ENCODE measurements at regions not wholly inside any gene's neighbourhood (a gene's known extent, or its start where the extent isn't known, plus 50 kb on each side); places are given as distances from the start of the nearest gene placed in this dataset.

DNA sequence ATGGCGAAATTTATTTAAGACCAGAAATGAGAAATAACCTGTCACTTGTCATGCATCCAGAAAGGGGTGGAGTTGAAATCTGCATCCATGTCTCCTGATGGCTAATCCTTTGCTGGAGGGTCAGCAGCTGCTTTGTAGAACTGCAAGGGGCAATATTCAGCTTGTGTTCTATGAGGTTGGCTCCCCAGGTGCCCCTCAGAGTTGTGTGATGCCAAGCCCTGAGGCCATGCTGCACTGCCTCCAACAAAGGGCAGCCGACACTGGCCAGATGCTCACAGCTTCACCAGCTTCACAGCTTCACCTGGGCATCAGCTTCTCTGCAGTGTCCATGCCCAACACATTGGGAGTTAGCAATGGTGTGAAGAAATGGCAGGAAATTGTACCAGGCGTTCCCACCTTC lies 64.0 kb upstream of the TMEM72 start (continued):
- TF ChIP-seq SP1 (IDR thresholded peaks at IDR 0.05; ENCODE audit: low read depth) = no peak
- TF ChIP-seq ZBTB33 (IDR thresholded peaks at IDR 0.05; ENCODE audit: extremely low read depth, insufficient replicate concordance, low read length) = no peak

DNA sequence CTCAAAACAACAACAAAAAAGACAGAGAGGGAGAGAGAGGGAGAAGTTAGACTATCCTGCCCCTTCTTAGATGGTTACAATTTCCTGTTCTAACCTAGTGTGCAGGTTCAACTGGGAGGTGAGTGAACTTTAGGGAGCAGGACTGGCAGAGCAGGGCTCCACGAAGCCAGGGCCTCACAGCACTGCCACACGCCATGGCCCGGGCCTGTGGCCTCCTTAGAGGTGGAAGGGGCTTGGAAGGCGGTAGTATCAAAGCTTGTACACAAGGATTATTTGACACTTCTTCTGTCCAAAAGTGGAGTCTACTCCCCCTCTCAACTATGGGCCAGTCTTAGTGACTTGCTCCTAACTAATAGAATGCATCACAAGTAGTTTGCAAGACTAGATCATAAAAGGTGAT lies 62.9 kb upstream of the TMEM72 start:
- POLR2A ChIA-PET = no interaction called here
- H3K9me3 ChIP-seq (ENCODE audit: control insufficient read depth in 1 of 2, insufficient read depth in 1 of 2, low read depth in 1 of 2, low read length in 2 of 2) = no peaks in the 10 kb centered on the region
- intact Hi-C loops (cut with micrococcal nuclease) = no loop called here
- H3K9me2 ChIP-seq (ENCODE audit: insufficient read depth) = no peaks in the 10 kb centered on the region
- CTCF ChIA-PET = no interaction called here
- H3K27me3 ChIP-seq (ENCODE audit: insufficient read depth, low read length) = peaks cover 27% of the 10 kb centered on the region; the same call in 1 of the 2 replicates
- H3K36me3 ChIP-seq (ENCODE audit: control insufficient read depth in 1 of 2, insufficient read depth in 2 of 2, low read length in 2 of 2) = no peaks in the 10 kb centered on the region
- no peak overlapping the region for H2AFZ ChIP-seq (ENCODE audit: low read depth, low read length, poor library complexity, severe bottlenecking)
- H3K4me3 ChIP-seq (replicated peaks in 1 of 2; ENCODE audit: low read depth in 1 of 2, low read length in 2 of 2) = no peak overlapping the region
- no peak overlapping the region for H3K4me2 ChIP-seq (ENCODE audit: low read length)
- H3K4me1 ChIP-seq (ENCODE audit: control insufficient read depth in 1 of 2, insufficient read depth in 2 of 2, low read length in 2 of 2) = no peaks in the 10 kb centered on the region
- no peak overlapping the region for H3K27ac ChIP-seq (ENCODE audit: low read depth, low read length)
- H4K20me1 ChIP-seq (ENCODE audit: insufficient read depth) = no peaks in the 10 kb centered on the region
- RAD21 ChIA-PET (ENCODE audit: low non-redundant PET in 1 of 2, low total read pairs in 2 of 2, uncharacterized antibody in 2 of 2, unreplicated experiment in 2 of 2) = no interaction called here
- ATAC-seq = no peak
- BruUV-seq (replicated peaks) = no TSS peak
- no peaks in the 10 kb centered on the region for H3K79me2 ChIP-seq (ENCODE audit: insufficient read depth, low read length)
- DNase-seq (ENCODE audit: low read depth, low spot score) = no peak
- H3K9ac ChIP-seq (ENCODE audit: low read length) = no peak overlapping the region
- no peak for TF ChIP-seq CTCF (IDR thresholded peaks at IDR 0.05 in 2 of 3, conservative IDR thresholded peaks at IDR 0.05 in 1 of 3; ENCODE audit: borderline replicate concordance in 1 of 3, insufficient read depth in 1 of 3, low read depth in 2 of 3, low read length in 2 of 3)
- TF ChIP-seq, protein P1, sequence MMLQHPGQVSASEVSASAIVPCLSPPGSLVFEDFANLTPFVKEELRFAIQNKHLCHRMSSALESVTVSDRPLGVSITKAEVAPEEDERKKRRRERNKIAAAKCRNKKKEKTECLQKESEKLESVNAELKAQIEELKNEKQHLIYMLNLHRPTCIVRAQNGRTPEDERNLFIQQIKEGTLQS (IDR thresholded peaks at IDR 0.05) = no peak
- no peak for TF ChIP-seq SP1 (IDR thresholded peaks at IDR 0.05; ENCODE audit: low read depth)
- TF ChIP-seq CBX3 (IDR thresholded peaks at IDR 0.05; ENCODE audit: low read depth) = no peak
- TF ChIP-seq SIN3A (IDR thresholded peaks at IDR 0.05; ENCODE audit: low read depth) = no peak
- no peak for TF ChIP-seq EZH2phosphoT487 (IDR thresholded peaks at IDR 0.05; ENCODE audit: borderline replicate concordance)
- TF ChIP-seq, protein P2, sequence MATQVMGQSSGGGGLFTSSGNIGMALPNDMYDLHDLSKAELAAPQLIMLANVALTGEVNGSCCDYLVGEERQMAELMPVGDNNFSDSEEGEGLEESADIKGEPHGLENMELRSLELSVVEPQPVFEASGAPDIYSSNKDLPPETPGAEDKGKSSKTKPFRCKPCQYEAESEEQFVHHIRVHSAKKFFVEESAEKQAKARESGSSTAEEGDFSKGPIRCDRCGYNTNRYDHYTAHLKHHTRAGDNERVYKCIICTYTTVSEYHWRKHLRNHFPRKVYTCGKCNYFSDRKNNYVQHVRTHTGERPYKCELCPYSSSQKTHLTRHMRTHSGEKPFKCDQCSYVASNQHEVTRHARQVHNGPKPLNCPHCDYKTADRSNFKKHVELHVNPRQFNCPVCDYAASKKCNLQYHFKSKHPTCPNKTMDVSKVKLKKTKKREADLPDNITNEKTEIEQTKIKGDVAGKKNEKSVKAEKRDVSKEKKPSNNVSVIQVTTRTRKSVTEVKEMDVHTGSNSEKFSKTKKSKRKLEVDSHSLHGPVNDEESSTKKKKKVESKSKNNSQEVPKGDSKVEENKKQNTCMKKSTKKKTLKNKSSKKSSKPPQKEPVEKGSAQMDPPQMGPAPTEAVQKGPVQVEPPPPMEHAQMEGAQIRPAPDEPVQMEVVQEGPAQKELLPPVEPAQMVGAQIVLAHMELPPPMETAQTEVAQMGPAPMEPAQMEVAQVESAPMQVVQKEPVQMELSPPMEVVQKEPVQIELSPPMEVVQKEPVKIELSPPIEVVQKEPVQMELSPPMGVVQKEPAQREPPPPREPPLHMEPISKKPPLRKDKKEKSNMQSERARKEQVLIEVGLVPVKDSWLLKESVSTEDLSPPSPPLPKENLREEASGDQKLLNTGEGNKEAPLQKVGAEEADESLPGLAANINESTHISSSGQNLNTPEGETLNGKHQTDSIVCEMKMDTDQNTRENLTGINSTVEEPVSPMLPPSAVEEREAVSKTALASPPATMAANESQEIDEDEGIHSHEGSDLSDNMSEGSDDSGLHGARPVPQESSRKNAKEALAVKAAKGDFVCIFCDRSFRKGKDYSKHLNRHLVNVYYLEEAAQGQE (IDR thresholded peaks at IDR 0.05; ENCODE audit: low read depth) = no peak
- TF ChIP-seq EGR1 (IDR thresholded peaks at IDR 0.05; ENCODE audit: low read depth) = no peak
- no peak for TF ChIP-seq ZFX (IDR thresholded peaks at IDR 0.05)
- TF ChIP-seq ZBTB33 (IDR thresholded peaks at IDR 0.05; ENCODE audit: extremely low read depth, insufficient replicate concordance, low read length) = no peak
- no peak for TF ChIP-seq POLR2AphosphoS5 (IDR thresholded peaks at IDR 0.05; ENCODE audit: low read depth, low read length)
- TF ChIP-seq FOSL1 (IDR thresholded peaks at IDR 0.05; ENCODE audit: low read depth) = no peak
- TF ChIP-seq ELF1 (IDR thresholded peaks at IDR 0.05; ENCODE audit: borderline replicate concordance, low read depth) = no peak
- no peak for TF ChIP-seq CEBPB (IDR thresholded peaks at IDR 0.05; ENCODE audit: low read depth)
- no peak for TF ChIP-seq SRF (IDR thresholded peaks at IDR 0.05; ENCODE audit: low read depth)
- TF ChIP-seq ZNF274 (IDR thresholded peaks at IDR 0.05; ENCODE audit: low read depth, low read length) = no peak
- no peak for TF ChIP-seq JUND (IDR thresholded peaks at IDR 0.05)

Measured in HCT116 (cell line).